Parathyroid adenoma (tissue), 2 donors: ENCODE measurements at regions not wholly inside any gene's neighbourhood (a gene's known extent, or its start where the extent isn't known, plus 50 kb on each side); places are given as distances from the start of the nearest gene placed in this dataset.

Experiments
- H2AFZ ChIP-seq: fragments of 300-600 bp; sonication (generic); one replicate; pipeline ENCODE4 v1.7.0; 2017; ENCODE audit warnings: antibody characterized with exemption, mild to moderate bottlenecking
- H3K27ac ChIP-seq: fragments of 300-600 bp; sonication (generic); one replicate; pipeline ENCODE4 v1.7.0; 2017
- H3K27me3 ChIP-seq: fragments of 300-600 bp; sonication (generic); one replicate; pipeline ENCODE4 v1.7.0; 2017; ENCODE audit warnings: low read length; ENCODE audit not compliant: control insufficient read depth, insufficient read depth
- H3K36me3 ChIP-seq: fragments of 300-600 bp; sonication (generic); one replicate; pipeline ENCODE4 v1.7.0; 2017; ENCODE audit warnings: low read length; ENCODE audit not compliant: control insufficient read depth, insufficient read depth
- H3K4me1 ChIP-seq: fragments of 300-600 bp; sonication (generic); one replicate; pipeline ENCODE4 v1.7.0; 2017; ENCODE audit warnings: control low read depth
- H3K4me2 ChIP-seq: fragments of 300-600 bp; sonication (generic); one replicate; pipeline ENCODE4 v1.7.0; 2017; ENCODE audit warnings: low read length
- H3K4me3 ChIP-seq: fragments of 300-600 bp; sonication (generic); one replicate; pipeline ENCODE4 v1.7.0; 2017; ENCODE audit warnings: low read depth, low read length
- H3K79me2 ChIP-seq: fragments of 300-600 bp; sonication (generic); one replicate; pipeline ENCODE4 v1.7.0; 2017; ENCODE audit warnings: control low read depth
- H3K9ac ChIP-seq: fragments of 300-600 bp; sonication (generic); one replicate; pipeline ENCODE4 v1.7.0; 2017; ENCODE audit warnings: mild to moderate bottlenecking
- H3K9me3 ChIP-seq: fragments of 300-600 bp; sonication (generic); one replicate; pipeline ENCODE4 v1.7.0; 2017; ENCODE audit warnings: low read length; ENCODE audit not compliant: control insufficient read depth
- TF ChIP-seq, protein P1 (sequence below): fragments of 300-600 bp; sonication (generic); IDR thresholded peaks from one replicate; pipeline ENCODE4 v1.7.0; 2017; ENCODE audit warnings: antibody characterized with exemption, mild to moderate bottlenecking
- donor health status: primary hyperparathyroidism.

DNA sequence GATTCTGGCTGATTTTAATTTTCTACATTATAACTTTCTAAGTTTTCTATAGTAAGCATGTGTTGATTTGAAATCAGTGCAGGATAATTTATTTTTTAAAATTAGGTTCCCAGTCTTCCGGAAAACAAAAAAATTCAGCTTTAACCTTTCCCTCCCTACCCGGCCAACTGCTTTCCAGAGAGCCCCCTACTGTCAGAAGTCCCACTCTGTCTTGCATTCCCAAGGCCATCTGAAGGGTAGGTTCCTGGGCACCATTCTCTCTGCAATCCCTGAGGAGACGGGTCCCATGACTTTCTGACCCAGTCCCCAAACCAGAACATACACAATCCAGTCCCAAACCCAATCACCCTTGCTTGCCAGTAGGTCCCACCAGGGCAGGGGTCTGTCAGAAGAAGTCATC lies 200.3 kb downstream of the CYLD start:
- no peaks in the 10 kb centered on the region for H3K79me2 ChIP-seq
- H3K27ac ChIP-seq: no peak overlapping the region
- H3K4me2 ChIP-seq: no peak overlapping the region
- peaks cover 5% of the 10 kb centered on the region for H3K4me1 ChIP-seq
- no peaks in the 10 kb centered on the region for H3K36me3 ChIP-seq
- no peak overlapping the region for H2AFZ ChIP-seq
- no peak overlapping the region for H3K9ac ChIP-seq
- H3K4me3 ChIP-seq: no peak overlapping the region
- H3K27me3 ChIP-seq: no peaks in the 10 kb centered on the region
- TF ChIP-seq, protein P1, sequence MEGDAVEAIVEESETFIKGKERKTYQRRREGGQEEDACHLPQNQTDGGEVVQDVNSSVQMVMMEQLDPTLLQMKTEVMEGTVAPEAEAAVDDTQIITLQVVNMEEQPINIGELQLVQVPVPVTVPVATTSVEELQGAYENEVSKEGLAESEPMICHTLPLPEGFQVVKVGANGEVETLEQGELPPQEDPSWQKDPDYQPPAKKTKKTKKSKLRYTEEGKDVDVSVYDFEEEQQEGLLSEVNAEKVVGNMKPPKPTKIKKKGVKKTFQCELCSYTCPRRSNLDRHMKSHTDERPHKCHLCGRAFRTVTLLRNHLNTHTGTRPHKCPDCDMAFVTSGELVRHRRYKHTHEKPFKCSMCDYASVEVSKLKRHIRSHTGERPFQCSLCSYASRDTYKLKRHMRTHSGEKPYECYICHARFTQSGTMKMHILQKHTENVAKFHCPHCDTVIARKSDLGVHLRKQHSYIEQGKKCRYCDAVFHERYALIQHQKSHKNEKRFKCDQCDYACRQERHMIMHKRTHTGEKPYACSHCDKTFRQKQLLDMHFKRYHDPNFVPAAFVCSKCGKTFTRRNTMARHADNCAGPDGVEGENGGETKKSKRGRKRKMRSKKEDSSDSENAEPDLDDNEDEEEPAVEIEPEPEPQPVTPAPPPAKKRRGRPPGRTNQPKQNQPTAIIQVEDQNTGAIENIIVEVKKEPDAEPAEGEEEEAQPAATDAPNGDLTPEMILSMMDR: no peak
- H3K9me3 ChIP-seq: no peaks in the 10 kb centered on the region

DNA sequence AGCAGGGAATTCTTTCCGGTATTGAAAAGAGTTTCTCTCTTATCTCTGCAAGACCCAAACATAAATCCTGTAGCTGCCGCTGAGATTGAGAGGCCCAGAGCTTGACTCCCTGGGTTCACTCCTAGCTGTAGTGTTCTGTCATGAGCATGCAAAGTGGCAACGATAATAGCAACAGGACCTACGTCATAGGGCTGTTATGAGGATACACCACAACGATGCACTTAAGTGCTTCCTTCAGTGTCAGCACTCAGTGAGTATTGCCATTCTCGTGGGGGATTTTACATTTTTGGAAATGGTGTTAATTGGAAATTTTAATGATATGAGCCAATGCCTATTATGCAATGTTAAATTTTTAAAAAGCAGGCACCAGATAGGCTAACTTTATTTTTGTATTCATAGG lies 199.8 kb downstream of the CYLD start:
- Histone ChIP-seq H2AFZ (no peak overlapping the region), H3K36me3 (no peaks in the 10 kb centered on the region), H3K4me2 (no peak overlapping the region), H3K4me3 (no peak overlapping the region), H3K79me2 (no peaks in the 10 kb centered on the region), H3K4me1 (peaks cover 5% of the 10 kb centered on the region), H3K27me3 (no peaks in the 10 kb centered on the region), H3K9me3 (no peaks in the 10 kb centered on the region), H3K27ac (no peak overlapping the region), H3K9ac (no peak overlapping the region)
- TF ChIP-seq, protein P1: no peak

DNA sequence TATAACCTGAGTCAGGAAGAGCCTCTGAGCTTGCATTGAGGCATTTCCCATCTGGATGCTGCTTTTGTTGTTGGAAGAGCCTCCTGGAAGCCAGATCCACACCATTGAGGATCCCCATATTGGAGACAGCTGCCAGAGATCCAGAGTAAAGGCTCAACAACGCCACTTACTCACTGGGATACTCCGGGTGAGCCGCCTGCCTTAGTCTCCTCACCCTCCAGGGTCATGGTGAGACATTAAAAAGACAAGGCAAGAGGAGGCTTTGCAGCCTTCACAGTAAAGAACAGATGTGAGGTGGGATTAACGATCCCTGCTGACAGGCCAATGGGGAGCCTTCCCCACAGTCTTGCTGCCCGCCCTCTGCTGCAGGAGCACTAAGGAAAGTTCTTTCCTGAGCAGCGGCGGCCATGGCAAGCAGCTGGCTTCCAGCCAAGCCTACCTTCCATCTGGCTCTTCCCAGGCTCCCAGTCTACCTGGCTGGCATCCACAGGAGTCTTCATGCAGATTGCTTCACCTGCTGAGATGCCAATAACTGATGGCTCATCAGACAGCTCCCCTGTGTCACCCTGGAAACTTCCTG lies 198.5 kb downstream of the CYLD start:
- Histone ChIP-seq H3K79me2 (no peaks in the 10 kb centered on the region), H3K9ac (no peak overlapping the region), H2AFZ (no peak overlapping the region), H3K9me3 (no peaks in the 10 kb centered on the region), H3K4me2 (no peak overlapping the region), H3K4me3 (no peak overlapping the region), H3K27me3 (no peaks in the 10 kb centered on the region), H3K4me1 (peaks cover 13% of the 10 kb centered on the region), H3K36me3 (no peaks in the 10 kb centered on the region), H3K27ac (no peak overlapping the region)
- TF ChIP-seq, protein P1: no peak

DNA sequence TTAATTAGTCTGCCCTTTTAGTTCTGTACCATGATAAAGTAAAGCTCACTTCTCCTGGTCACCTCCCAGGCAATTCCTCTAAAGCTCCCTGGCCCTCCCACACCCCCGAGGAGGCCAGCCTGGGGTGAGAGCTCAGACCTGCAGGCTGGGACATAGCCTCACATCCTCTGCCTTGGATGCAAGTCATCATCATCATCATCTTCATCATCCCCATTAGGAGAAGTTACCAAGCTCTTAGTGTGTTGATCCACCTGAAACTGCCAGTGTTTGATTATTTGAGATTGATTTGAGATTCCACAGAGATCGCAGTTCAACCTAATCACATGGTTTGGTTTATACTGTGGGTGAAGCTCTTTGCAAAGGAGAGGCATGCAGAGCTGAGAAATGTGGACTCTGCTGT lies 197.5 kb downstream of the CYLD start:
- H3K9ac ChIP-seq: no peak overlapping the region
- peaks cover 16% of the 10 kb centered on the region for H3K4me1 ChIP-seq
- H2AFZ ChIP-seq: no peak overlapping the region
- TF ChIP-seq, protein P1: no peak
- no peaks in the 10 kb centered on the region for H3K9me3 ChIP-seq
- no peaks in the 10 kb centered on the region for H3K36me3 ChIP-seq
- no peaks in the 10 kb centered on the region for H3K27me3 ChIP-seq
- H3K27ac ChIP-seq: no peak overlapping the region
- no peak overlapping the region for H3K4me3 ChIP-seq
- no peak overlapping the region for H3K4me2 ChIP-seq
- H3K79me2 ChIP-seq: no peaks in the 10 kb centered on the region

DNA sequence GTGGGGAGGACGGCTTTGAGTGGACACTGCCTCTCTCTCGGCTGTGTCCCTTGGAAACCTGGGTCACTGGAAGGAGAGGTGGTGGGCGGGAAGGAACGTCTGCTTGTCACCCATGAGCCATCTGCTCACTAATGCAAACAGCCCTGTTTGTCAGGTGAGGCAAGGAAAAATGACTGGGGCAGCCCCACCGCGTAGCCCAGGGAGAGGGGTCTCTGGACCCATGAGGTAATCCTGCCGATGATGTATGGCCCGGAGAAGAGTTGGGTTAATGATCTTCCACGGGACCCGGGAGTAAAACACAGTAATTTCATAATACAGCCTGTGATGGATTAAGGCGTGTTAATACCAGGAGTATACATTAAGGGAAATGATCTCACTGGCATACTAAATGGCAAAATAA lies 197.0 kb downstream of the CYLD start:
- Histone ChIP-seq H3K4me2 (no peak overlapping the region), H3K36me3 (no peaks in the 10 kb centered on the region), H3K27me3 (no peaks in the 10 kb centered on the region)

More for the DNA sequence above, 197.0 kb downstream of the CYLD start:
- H3K9me3 ChIP-seq: no peaks in the 10 kb centered on the region
- no peak overlapping the region for H2AFZ ChIP-seq
- no peak overlapping the region for H3K9ac ChIP-seq
- TF ChIP-seq, protein P1: no peak
- peaks cover 16% of the 10 kb centered on the region for H3K4me1 ChIP-seq
- H3K79me2 ChIP-seq: no peaks in the 10 kb centered on the region
- no peak overlapping the region for H3K27ac ChIP-seq
- H3K4me3 ChIP-seq: no peak overlapping the region
